RWPE1 (cell line): ENCODE measurements at regions not wholly inside any gene's neighbourhood (a gene's known extent, or its start where the extent isn't known, plus 50 kb on each side); places are given as distances from the start of the nearest gene placed in this dataset.

Source experiments
- CTCF ChIA-PET: fragments of 350-600 bp; sonication (Branson Sonifier 250); formaldehyde crosslinking; extraction: SDS; loops from one replicate; lab custom pipeline; 2021; lab: Yijun Ruan, JAX
- POLR2A ChIA-PET: fragments of 400-600 bp; formaldehyde crosslinking; extraction: SDS; loops from one replicate; lab custom pipeline; 2020; ENCODE audit warnings: antibody characterized with exemption; ENCODE audit not compliant: low non-redundant PET; lab: Yijun Ruan, JAX
- DNase-seq: peaks from one replicate; pipeline ENCODE4 v3.0.0; 2012; ENCODE audit warnings: low spot score
- H3K27ac ChIP-seq: fragments of 450-650 bp; 2 replicates; pipeline ENCODE4 v1.5.1; 2017
- TF ChIP-seq, protein P1 (sequence below): fragments of 450-650 bp; conservative IDR thresholded peaks from 2 replicates; pipeline ENCODE4 v1.5.1; 2017; ENCODE audit warnings: low read depth, mild to moderate bottlenecking

DNA sequence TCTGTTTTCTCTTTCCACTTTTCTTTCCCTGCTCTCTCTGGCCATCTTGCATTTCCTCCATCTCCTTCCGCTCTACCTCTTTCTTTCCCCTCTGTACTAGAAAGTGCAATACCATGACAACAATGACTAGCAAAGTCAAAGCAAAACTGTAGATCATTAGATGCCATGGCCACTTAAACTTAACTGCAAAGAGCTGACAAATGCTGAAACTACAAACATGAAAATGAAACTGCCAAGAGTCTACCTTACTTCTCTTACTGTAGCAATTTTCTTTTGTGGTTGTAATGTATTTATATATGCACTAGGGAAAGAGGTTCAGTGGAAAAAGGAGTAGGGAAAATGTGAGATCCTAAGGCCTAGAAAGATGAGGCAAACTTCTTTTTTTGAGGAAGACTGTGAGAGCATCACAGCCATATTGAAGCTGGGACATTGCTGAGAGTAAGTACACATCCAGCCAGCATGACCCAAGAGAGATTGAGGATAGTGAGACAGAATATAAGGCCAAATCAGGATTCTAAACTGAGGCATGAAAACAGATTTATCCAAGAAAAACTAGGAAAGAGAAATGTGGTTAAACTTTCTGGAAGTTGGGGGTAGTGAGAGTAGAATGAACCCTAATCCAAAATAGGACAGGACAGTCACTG is 276.6 kb upstream of the NAV3 start:
- DNase-seq: no peak
- ChIA-PET POLR2A (no interaction called here), CTCF (no interaction called here)
- TF ChIP-seq, protein P1, sequence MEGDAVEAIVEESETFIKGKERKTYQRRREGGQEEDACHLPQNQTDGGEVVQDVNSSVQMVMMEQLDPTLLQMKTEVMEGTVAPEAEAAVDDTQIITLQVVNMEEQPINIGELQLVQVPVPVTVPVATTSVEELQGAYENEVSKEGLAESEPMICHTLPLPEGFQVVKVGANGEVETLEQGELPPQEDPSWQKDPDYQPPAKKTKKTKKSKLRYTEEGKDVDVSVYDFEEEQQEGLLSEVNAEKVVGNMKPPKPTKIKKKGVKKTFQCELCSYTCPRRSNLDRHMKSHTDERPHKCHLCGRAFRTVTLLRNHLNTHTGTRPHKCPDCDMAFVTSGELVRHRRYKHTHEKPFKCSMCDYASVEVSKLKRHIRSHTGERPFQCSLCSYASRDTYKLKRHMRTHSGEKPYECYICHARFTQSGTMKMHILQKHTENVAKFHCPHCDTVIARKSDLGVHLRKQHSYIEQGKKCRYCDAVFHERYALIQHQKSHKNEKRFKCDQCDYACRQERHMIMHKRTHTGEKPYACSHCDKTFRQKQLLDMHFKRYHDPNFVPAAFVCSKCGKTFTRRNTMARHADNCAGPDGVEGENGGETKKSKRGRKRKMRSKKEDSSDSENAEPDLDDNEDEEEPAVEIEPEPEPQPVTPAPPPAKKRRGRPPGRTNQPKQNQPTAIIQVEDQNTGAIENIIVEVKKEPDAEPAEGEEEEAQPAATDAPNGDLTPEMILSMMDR: no peak
- H3K27ac ChIP-seq: no peak overlapping the region

DNA sequence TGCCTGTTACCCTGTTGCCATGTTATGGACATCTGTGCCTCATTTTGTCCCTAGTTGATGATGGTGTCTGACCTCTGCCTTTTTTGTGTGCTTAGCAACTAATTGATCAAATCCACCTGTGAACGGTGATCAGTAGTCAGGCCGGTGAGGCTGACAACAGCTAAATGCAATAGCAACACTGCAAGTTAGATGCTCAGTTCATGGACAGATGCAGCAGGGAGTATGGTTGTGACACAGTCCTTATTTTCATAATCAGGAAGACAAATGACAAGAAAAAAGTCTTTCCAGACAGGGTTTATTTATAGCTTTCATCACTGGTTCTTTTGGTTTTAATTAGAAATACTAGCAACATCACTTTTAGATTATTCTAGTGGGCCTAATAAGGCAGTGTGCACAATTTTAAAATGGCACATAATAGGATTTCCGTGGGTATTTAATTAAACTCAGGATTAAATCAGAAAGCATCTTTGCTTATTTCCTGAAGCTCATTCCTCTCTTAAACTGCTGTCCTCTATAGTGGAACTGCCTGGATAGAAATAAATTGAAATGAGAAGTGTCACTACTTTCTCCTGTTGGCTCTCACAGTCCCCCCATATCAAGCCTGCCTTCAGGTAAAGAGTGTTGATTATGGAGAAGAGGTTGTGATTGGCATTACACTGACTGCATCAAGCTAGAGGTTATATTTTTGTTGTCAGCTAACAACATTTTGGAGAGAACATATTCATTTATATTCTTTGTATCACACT is 281.1 kb upstream of the NAV3 start:
- TF ChIP-seq, protein P1: no peak
- ChIA-PET CTCF (interaction anchor here (0.6 kb wide), 1 partner anchor 10 kb away, joined by 4 read pairs; no protein-coding TSS in a partner anchor), POLR2A (no interaction called here)
- H3K27ac ChIP-seq: no peak overlapping the region
- DNase-seq: no peak

DNA sequence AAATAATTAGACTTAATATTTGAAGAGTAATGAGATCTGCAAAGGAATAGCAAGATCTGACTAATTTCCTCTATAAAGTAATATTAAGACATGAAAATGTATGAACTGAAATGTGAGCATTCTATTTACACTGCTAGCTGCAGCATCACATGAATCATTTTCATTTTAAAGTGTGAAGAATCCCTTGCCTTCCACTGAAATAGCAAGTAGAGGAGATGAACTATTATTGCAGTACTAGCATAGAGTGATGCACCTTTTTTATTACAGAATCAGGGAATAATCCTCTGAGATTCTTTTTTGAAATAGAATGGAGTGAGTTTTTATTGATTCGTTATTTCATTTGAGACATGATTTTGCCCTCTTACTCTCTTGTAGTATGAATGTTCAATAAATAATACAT is 281.9 kb upstream of the NAV3 start:
- TF ChIP-seq, protein P1: no peak
- ChIA-PET CTCF (no interaction called here), POLR2A (no interaction called here)
- no peak for DNase-seq
- H3K27ac ChIP-seq: no peak overlapping the region

DNA sequence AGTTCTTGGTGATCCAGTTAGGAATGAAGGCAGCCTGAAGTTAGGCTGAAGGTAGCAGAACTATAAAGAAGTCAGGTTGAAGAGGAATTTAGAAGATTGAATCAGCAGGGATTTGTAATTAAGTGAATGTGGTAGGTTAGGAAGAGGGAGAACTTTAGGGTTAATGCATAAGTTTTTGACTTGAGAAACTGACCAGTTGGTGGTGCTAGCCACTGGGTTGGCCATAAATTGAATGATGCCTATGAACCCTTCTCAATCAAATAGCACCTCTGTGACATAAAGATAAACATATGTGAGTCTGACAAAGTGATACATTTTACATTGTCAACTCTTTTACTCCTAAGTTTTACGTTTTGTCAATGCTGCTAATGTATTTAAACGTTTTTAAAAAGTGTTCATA is 290.6 kb upstream of the NAV3 start:
- POLR2A ChIA-PET: no interaction called here
- CTCF ChIA-PET: no interaction called here
- no peak overlapping the region for H3K27ac ChIP-seq
- TF ChIP-seq, protein P1: no peak
- DNase-seq: no peak

DNA sequence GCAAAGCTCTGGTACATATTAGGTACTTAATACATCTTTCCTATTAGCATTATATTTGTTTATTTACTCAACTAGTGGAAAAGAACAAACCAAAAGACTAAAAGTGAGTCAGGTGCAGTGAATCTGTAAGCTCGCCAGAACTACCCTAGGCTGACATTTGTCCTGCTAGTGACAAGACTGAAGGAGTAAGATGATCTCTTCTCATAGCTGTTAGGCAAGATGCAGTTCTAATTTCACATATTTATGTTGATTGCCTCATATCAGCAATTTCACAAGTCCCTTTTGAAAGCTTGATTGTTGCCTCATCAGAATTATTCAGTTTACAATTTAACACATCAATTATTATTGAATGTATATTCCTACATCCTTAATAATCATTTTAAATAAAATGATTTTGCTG is 293.0 kb upstream of the NAV3 start:
- TF ChIP-seq, protein P1: no peak
- no peak for DNase-seq
- ChIA-PET CTCF (no interaction called here), POLR2A (no interaction called here)
- H3K27ac ChIP-seq: no peak overlapping the region

DNA sequence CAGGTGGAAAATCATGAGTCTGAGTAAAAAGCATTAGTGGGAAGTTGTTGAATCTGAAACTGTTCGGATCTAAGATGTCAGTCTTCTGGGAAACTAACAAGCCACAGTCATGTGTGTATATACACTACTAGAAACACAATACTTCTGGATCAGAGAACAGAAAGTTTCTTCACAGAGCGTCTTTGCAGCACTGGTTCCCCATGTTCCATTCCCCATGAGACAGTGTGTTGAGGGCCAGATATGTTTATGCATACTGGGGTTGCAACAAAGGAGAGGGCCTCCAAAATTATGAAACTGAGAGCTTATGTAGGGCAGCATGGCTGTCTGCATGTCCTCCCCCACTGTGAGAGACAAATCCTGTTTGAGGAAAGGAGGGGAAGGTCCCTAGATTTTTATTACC is 295.0 kb upstream of the NAV3 start:
- POLR2A ChIA-PET: no interaction called here
- no peak overlapping the region for H3K27ac ChIP-seq
- DNase-seq: no peak
- TF ChIP-seq, protein P1: no peak
- CTCF ChIA-PET: no interaction called here
